ENCODE measurements at regions not wholly inside any gene's neighbourhood (a gene's known extent, or its start where the extent isn't known, plus 50 kb on each side); places are given as distances from the start of the nearest gene placed in this dataset.
"Not testable (repeated sequence)": the region's sequence is repeated elsewhere in the genome, so short reads cannot be mapped to it uniquely, and the experiment has no call there.

DNA sequence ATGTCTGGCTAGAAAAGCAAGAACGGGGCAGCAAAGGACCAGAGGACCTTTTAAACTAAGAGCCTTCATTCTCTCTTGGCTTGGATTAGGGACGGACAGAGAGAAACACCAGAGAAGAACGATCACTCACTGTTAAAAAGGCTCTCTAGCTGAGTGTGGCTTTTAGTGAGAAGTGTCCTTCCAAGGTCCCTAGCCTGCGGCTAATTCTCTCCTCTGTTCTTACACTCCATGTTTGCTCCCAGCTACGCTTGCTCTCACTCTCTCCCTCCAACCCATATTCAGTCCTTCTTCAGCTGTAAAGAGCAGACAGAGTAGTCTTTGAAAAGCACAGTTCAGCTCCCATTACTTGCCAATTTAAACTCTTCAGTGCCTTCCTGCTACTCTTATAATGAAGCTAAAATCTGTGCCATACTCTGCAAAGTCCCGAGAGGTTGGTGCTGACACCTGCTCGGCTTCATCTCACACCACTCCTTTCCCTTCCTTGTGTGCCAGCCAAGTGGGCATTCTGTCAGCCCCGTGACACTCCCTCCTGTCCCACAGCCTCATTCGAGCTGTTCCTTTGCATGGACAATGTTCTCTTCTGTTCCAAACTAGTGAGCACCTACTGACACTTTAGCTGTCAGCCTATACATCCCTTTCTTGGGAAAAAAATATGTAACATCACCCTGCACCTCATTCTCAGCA is 136.0 kb downstream of the ATP6V0E2 start:
- TF ChIP-seq, protein P1, sequence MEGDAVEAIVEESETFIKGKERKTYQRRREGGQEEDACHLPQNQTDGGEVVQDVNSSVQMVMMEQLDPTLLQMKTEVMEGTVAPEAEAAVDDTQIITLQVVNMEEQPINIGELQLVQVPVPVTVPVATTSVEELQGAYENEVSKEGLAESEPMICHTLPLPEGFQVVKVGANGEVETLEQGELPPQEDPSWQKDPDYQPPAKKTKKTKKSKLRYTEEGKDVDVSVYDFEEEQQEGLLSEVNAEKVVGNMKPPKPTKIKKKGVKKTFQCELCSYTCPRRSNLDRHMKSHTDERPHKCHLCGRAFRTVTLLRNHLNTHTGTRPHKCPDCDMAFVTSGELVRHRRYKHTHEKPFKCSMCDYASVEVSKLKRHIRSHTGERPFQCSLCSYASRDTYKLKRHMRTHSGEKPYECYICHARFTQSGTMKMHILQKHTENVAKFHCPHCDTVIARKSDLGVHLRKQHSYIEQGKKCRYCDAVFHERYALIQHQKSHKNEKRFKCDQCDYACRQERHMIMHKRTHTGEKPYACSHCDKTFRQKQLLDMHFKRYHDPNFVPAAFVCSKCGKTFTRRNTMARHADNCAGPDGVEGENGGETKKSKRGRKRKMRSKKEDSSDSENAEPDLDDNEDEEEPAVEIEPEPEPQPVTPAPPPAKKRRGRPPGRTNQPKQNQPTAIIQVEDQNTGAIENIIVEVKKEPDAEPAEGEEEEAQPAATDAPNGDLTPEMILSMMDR (IDR thresholded peaks at IDR 0.05; ENCODE audit: insufficient read depth, low read length), result not testable (repeated sequence)
- not testable (repeated sequence) for TF ChIP-seq GABPA, POLR2AphosphoS5 (IDR thresholded peaks at IDR 0.05; ENCODE audit: low read depth)
- TF ChIP-seq, protein P2, sequence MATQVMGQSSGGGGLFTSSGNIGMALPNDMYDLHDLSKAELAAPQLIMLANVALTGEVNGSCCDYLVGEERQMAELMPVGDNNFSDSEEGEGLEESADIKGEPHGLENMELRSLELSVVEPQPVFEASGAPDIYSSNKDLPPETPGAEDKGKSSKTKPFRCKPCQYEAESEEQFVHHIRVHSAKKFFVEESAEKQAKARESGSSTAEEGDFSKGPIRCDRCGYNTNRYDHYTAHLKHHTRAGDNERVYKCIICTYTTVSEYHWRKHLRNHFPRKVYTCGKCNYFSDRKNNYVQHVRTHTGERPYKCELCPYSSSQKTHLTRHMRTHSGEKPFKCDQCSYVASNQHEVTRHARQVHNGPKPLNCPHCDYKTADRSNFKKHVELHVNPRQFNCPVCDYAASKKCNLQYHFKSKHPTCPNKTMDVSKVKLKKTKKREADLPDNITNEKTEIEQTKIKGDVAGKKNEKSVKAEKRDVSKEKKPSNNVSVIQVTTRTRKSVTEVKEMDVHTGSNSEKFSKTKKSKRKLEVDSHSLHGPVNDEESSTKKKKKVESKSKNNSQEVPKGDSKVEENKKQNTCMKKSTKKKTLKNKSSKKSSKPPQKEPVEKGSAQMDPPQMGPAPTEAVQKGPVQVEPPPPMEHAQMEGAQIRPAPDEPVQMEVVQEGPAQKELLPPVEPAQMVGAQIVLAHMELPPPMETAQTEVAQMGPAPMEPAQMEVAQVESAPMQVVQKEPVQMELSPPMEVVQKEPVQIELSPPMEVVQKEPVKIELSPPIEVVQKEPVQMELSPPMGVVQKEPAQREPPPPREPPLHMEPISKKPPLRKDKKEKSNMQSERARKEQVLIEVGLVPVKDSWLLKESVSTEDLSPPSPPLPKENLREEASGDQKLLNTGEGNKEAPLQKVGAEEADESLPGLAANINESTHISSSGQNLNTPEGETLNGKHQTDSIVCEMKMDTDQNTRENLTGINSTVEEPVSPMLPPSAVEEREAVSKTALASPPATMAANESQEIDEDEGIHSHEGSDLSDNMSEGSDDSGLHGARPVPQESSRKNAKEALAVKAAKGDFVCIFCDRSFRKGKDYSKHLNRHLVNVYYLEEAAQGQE (IDR thresholded peaks at IDR 0.05; ENCODE audit: insufficient replicate concordance, low read depth), result not testable (repeated sequence)

Data from HL-60 (cell line).